Transverse colon (tissue), 4 donors: ENCODE measurements at regions not wholly inside any gene's neighbourhood (a gene's known extent, or its start where the extent isn't known, plus 50 kb on each side); places are given as distances from the start of the nearest gene placed in this dataset.

ENCODE experiments used
- DNase-seq: peaks from one replicate; pipeline ENCODE4 v3.0.0-alpha.2; 2019
- H3K27ac ChIP-seq, 4 donors: fragments of 200-600 bp; sonication (generic); 2 replicates each; pipeline ENCODE4 v1.5.1; 2016 to 2018; ENCODE audit warnings: inconsistent platforms in 4 of 4
- H3K27me3 ChIP-seq: fragments of 200-600 bp; sonication (generic); 2 replicates; pipeline ENCODE4 v1.5.1; 2017; ENCODE audit warnings: inconsistent platforms
- H3K36me3 ChIP-seq, 4 donors: fragments of 200-600 bp; sonication (generic); 2 replicates each; pipeline ENCODE4 v1.5.1; 2017 to 2019; ENCODE audit warnings: inconsistent platforms in 4 of 4
- H3K4me1 ChIP-seq, 4 donors: fragments of 200-600 bp; sonication (generic); 2 replicates each; pipeline ENCODE4 v1.5.1; 2017 to 2020; ENCODE audit warnings: inconsistent platforms in 4 of 4
- H3K4me3 ChIP-seq, 4 donors: fragments of 200-600 bp; sonication (generic); 1 replicate in 1 of 4; 2 replicates in 3 of 4; pipeline versions ENCODE4 v1.5.1 to v1.6.1; 2017 to 2019; ENCODE audit warnings: inconsistent platforms in 4 of 4
- H3K9me3 ChIP-seq, 2 donors: fragments of 200-600 bp; sonication (generic); 2 replicates each; pipeline ENCODE4 v1.5.1; 2017 to 2019; ENCODE audit warnings: inconsistent platforms in 2 of 2
- EP300 ChIP-seq: sonication (generic); formaldehyde crosslinking; IDR thresholded peaks from one replicate; pipeline ENCODE4 v1.6.1; 2017; ENCODE audit warnings: antibody characterized with exemption, low read depth
- POLR2A ChIP-seq: fragments of 450-650 bp; IDR thresholded peaks from one replicate; pipeline ENCODE4 v1.6.1; 2016; ENCODE audit warnings: antibody characterized with exemption, mild to moderate bottlenecking, moderate library complexity
- POLR2AphosphoS5 ChIP-seq, 3 donors: sonication (generic); formaldehyde crosslinking; IDR thresholded peaks; one replicate each; pipeline ENCODE4 v1.6.1; 2016; ENCODE audit warnings: antibody characterized with exemption in 3 of 3
- WGBS, 2 donors: methylation state at CpG; one replicate each; pipeline ENCODE4 v1.1.5; 2018; ENCODE audit warnings: low coverage in 1 of 2; 5-methylcytosine and 5-hydroxymethylcytosine counted together
- in situ Hi-C, 4 donors: fragments of 200-750 bp; cut with MboI; loops; one replicate each; pipeline versions ENCODE4 v1.15.0 to v1.15.1; 2017; ENCODE audit warnings: low sequenced_read_pairs in 3 of 4, low pct_ligation_motif_present in 1 of 4, low pct_unique_long_range_greater_than_20kb in 1 of 4
- intact Hi-C: fragments of 100-400 bp; cut with DNase I; formaldehyde crosslinking; loops from one replicate; pipeline ENCODE4 v1.15.1; 2023; ENCODE audit warnings: low total_unique reads
- TF ChIP-seq, protein P1 (sequence below), 5 experiments: fragments of 200-600 bp in 3 of 5; fragments of 450-650 bp in 2 of 5; sonication (generic) in 3 of 5; IDR thresholded peaks; 1 replicate in 2 of 5; 2 replicates in 3 of 5; pipeline ENCODE4 v1.5.1; 2016 to 2017; ENCODE audit warnings: antibody characterized with exemption in 5 of 5, inconsistent platforms in 3 of 5, mild to moderate bottlenecking in 2 of 5, moderate library complexity in 1 of 5

DNA sequence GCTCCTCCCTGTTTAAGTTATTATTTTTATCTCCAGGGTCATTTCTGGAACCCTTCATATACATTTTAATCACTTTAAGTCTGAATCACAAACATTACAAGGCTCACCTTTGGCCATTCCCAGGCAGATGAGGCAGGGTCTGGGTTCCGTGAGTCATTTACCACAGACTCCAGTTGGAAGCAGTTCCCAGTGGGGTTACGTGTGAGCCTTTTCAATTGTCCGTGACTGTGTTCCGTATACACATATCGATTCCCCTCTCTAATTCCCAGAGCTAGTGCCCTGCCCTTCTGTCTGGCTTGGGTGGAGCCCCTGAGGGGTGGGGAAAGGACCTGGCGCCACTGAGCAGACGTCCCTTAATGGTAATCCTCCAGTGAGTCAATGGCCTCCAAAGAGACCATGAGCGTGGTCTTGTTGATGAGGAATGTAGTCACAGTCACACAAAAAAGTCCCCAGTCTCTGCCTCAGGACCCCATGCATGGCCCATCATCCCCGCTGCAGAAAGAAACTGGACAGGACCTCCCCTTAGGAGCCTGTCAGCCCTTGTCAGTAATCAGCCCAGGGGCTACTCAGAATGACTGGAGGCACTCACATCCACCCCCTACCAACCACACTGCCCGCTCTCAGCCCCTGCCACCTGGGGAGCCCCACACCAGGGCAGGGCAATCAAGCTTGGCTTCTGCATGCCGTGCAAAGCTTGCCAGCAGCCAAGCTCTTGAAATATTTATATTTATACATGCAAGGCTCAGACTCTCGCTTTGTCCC lies 144.4 kb downstream of the ZIC5 start:
- in situ Hi-C loops, result no loop called here

DNA sequence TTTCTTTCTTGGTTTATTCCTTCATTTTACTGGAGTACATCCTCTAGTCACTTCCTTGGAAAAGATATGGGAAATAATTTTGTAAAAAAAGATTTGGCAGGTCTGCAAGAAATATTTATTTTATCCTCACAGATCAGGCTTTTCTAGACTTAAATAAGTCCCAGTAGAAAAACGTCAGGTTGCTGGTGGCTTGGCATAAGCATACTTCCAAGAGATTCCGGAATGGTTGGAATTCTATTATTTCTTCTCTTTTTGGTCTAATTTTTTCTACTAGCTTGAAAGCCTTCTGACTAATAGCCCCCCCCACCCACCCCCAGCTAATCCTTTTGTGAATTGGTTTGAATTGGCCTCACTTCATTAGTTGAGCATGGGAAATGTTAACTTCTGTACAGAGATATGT lies 147.6 kb downstream of the ZIC5 start:
- H3K36me3 ChIP-seq, result no peaks in the 10 kb centered on the region
- in situ Hi-C loops, result no loop called here
- no peaks in the 10 kb centered on the region for H3K4me1 ChIP-seq
- H3K4me3 ChIP-seq, result no peak overlapping the region
- no peak for TF ChIP-seq POLR2AphosphoS5 (IDR thresholded peaks at IDR 0.05)
- TF ChIP-seq EP300, result no peak
- TF ChIP-seq POLR2A, result no peak
- TF ChIP-seq, protein P1, sequence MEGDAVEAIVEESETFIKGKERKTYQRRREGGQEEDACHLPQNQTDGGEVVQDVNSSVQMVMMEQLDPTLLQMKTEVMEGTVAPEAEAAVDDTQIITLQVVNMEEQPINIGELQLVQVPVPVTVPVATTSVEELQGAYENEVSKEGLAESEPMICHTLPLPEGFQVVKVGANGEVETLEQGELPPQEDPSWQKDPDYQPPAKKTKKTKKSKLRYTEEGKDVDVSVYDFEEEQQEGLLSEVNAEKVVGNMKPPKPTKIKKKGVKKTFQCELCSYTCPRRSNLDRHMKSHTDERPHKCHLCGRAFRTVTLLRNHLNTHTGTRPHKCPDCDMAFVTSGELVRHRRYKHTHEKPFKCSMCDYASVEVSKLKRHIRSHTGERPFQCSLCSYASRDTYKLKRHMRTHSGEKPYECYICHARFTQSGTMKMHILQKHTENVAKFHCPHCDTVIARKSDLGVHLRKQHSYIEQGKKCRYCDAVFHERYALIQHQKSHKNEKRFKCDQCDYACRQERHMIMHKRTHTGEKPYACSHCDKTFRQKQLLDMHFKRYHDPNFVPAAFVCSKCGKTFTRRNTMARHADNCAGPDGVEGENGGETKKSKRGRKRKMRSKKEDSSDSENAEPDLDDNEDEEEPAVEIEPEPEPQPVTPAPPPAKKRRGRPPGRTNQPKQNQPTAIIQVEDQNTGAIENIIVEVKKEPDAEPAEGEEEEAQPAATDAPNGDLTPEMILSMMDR (IDR thresholded peaks at IDR 0.05), result no peak
- no peak for DNase-seq
- 81 to 91% methylated on average over 2 of the region's 2 CpGs for WGBS, 2 donors
- H3K9me3 ChIP-seq, result no peaks in the 10 kb centered on the region
- no peak overlapping the region for H3K27ac ChIP-seq
- H3K27me3 ChIP-seq, result no peaks in the 10 kb centered on the region
- intact Hi-C loops, result no loop called here

More for the DNA sequence above, 144.4 kb downstream of the ZIC5 start:
- no peak overlapping the region for H3K4me3 ChIP-seq
- H3K9me3 ChIP-seq, result no peaks in the 10 kb centered on the region
- no peak overlapping the region for H3K27ac ChIP-seq
- intact Hi-C loops, result no loop called here
- 94 to 95% methylated on average over 10 to 12 of the region's 12 CpGs for WGBS, 2 donors
- TF ChIP-seq, protein P1 (IDR thresholded peaks at IDR 0.05), result no peak
- TF ChIP-seq EP300 (no peak), POLR2AphosphoS5 (IDR thresholded peaks at IDR 0.05) (no peak), POLR2A (no peak)
- DNase-seq, result no peak
- H3K36me3 ChIP-seq, result no peaks in the 10 kb centered on the region
- H3K4me1 ChIP-seq, result no peaks in the 10 kb centered on the region
- H3K27me3 ChIP-seq, result no peaks in the 10 kb centered on the region

DNA sequence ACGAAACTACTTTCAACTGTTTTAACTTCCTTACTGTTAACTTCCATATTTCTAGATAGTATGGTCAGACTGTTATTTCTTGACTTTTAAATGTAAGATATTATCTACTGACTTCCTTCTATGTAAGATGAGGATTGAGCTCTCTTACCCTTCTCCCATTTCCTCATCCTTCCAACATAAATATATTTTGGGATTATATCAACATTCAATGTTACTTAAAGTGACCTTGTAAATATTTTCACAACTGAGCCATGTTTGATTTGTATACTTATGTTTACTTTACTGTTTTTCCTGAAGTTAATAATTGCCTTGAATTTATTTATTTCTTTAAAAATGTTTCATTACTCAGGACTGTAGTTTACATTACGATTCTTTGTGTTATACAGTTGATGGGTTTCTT lies 148.7 kb downstream of the ZIC5 start:
- intact Hi-C loops (no loop called here), in situ Hi-C loops (no loop called here)
- Histone ChIP-seq H3K36me3 (no peaks in the 10 kb centered on the region), H3K4me1 (no peaks in the 10 kb centered on the region), H3K9me3 (no peaks in the 10 kb centered on the region), H3K4me3 (no peak overlapping the region), H3K27ac (no peak overlapping the region), H3K27me3 (no peaks in the 10 kb centered on the region)
- no peak for DNase-seq
- WGBS, 2 donors, result 85 to 90% methylated on average over 2 of the region's 2 CpGs
- TF ChIP-seq POLR2AphosphoS5 (IDR thresholded peaks at IDR 0.05), result no peak
- no peak for TF ChIP-seq EP300
- TF ChIP-seq, protein P1 (IDR thresholded peaks at IDR 0.05), result no peak
- TF ChIP-seq POLR2A, result no peak

DNA sequence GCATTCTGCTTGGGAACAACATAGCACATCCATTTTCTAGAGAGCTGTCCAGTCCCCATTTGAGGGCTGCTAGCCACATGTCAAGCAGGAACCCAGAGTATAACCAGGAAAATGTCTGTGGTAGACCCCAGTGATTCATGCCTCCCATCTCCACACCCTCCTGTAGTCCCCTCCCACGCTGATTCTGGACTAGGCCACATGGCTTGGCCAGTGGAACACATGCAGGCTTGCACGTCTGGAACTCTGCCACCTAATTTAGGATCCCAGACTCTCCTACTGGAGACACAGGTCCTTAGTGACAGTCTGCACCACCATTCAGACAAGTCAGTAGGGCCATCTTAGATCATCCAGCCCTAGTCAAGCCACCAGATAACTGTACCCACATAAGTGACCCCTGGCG lies 149.8 kb downstream of the ZIC5 start:
- Histone ChIP-seq H3K36me3 (no peaks in the 10 kb centered on the region), H3K4me1 (no peaks in the 10 kb centered on the region), H3K4me3 (no peak overlapping the region), H3K9me3 (no peaks in the 10 kb centered on the region), H3K27me3 (no peaks in the 10 kb centered on the region), H3K27ac (no peak overlapping the region)
- TF ChIP-seq POLR2A (no peak), POLR2AphosphoS5 (IDR thresholded peaks at IDR 0.05) (no peak), EP300 (no peak)
- TF ChIP-seq, protein P1 (IDR thresholded peaks at IDR 0.05), result no peak
- in situ Hi-C loops (no loop called here), intact Hi-C loops (no loop called here)
- WGBS, 2 donors, result 85 to 100% methylated on average over 1 to 3 of the region's 3 CpGs
- DNase-seq, result no peak
